ENCODE measurements at regions not wholly inside any gene's neighbourhood (a gene's known extent, or its start where the extent isn't known, plus 50 kb on each side); places are given as distances from the start of the nearest gene placed in this dataset.

DNA sequence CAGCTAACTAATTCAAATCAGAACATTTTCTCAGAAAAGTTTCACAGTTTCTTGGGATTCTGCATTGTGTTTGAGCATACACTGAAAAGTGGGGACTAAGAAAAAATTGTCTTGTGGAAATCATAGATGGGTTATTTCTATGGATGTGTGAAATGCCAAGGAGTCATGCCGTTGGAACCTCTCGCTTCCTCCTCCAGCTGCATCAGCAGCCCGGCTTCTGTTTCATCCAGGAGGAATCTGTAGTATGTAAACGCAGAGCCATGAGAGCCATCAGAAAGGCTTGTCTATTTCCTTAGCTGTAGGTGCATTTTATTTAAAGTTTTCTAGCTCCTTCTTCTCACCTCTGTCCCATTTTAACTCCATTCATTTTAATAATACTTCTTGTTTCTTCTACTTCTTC is 1144.1 kb downstream of the GATA3 start:
- no peak for TF ChIP-seq EZH2 (IDR thresholded peaks at IDR 0.05)
- TF ChIP-seq, protein P1, sequence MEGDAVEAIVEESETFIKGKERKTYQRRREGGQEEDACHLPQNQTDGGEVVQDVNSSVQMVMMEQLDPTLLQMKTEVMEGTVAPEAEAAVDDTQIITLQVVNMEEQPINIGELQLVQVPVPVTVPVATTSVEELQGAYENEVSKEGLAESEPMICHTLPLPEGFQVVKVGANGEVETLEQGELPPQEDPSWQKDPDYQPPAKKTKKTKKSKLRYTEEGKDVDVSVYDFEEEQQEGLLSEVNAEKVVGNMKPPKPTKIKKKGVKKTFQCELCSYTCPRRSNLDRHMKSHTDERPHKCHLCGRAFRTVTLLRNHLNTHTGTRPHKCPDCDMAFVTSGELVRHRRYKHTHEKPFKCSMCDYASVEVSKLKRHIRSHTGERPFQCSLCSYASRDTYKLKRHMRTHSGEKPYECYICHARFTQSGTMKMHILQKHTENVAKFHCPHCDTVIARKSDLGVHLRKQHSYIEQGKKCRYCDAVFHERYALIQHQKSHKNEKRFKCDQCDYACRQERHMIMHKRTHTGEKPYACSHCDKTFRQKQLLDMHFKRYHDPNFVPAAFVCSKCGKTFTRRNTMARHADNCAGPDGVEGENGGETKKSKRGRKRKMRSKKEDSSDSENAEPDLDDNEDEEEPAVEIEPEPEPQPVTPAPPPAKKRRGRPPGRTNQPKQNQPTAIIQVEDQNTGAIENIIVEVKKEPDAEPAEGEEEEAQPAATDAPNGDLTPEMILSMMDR (IDR thresholded peaks at IDR 0.05): no peak
- TF ChIP-seq EZH2phosphoT487 (IDR thresholded peaks at IDR 0.05): no peak

Measured in neural progenitor cell (in vitro differentiated cells).